ENCODE measurements at regions not wholly inside any gene's neighbourhood (a gene's known extent, or its start where the extent isn't known, plus 50 kb on each side); places are given as distances from the start of the nearest gene placed in this dataset.

DNA sequence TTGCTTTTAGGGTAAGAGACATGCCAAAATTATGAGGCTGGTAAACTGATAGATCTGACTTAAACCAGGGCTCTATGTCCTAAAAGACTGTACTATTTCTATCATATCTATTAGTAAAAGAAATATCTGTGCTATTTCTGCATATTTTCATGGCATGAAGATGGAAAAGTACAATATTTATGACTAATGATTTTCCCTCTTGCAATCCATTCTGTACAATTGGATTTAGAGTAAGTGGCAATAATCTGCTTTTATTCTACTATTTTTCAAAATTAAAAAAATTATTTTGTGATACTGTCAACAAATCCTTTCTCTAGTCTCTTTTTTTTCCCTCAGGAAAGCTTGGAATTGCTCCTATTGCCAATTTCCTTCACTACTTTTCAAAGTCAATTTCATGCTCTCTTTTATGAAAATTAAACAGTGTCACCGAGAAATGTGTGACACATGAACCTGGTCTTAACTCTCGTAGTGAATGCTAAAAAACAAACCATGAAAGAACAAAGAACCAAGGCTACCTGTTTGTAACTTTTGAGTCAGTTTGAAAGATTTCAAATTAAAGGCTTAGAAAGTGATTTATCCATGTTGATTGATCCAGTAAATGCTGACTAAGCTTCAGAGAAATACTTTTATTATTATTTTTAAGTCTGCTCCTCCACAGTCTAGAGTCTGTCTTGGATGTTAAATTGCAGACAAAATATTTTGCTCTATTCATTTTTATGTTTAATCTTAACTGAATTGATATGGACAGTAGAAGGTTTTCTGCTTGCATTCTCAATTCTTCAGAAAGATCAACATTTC, 262.7 kb upstream of the CHRM2 start:
- DNase-seq (ENCODE audit: extremely low read depth, low read depth) = no peak
- H3K4me3 ChIP-seq (replicated peaks; ENCODE audit: low read depth, low read length) = no peak overlapping the region
- TF ChIP-seq CTCF (IDR thresholded peaks at IDR 0.05; ENCODE audit: low read depth, low read length, missing control alignments) = no peak

DNA sequence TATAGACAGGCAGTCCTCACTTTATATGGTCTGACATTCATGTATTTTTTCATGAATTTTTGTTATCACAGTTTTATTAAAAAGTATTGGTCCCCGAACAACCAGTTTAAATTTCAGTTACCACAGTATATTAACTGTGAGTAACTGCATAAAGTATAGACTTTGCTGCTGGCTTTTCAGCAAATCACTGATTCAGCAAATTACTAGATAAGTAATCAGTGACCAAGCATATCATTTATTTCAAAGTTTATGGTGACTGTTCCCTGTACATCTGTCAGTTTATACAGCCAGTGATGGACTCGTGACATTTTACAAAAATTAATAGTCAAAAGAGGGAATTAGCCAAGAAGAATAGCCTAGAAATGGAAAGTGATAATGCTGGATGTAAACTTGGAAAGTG, 266.7 kb upstream of the CHRM2 start:
- TF ChIP-seq CTCF (IDR thresholded peaks at IDR 0.05; ENCODE audit: low read depth, low read length, missing control alignments) = no peak
- no peak for DNase-seq (ENCODE audit: extremely low read depth, low read depth)
- no peak overlapping the region for H3K4me3 ChIP-seq (replicated peaks; ENCODE audit: low read depth, low read length)

DNA sequence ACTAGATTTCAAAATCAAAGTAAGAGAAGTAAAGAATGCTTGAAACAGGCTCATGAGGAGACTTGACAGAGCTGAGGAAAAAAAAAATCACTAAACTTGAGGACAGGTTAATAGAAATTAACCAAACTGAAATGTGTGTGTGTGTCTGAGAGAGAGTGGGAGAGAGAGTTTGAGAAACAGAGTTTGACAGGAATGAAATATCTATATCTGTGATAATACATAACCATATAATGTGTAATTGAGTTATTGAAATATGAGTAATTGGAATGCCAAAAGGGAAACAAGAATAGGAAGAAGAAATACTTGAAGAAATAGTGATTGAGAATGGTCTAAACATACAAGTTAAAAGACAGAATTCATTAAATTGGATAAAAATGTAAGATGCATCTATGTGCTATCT, 268.0 kb upstream of the CHRM2 start:
- no peak for DNase-seq (ENCODE audit: extremely low read depth, low read depth)
- H3K4me3 ChIP-seq (replicated peaks; ENCODE audit: low read depth, low read length) = no peak overlapping the region
- TF ChIP-seq CTCF (IDR thresholded peaks at IDR 0.05; ENCODE audit: low read depth, low read length, missing control alignments) = no peak

DNA sequence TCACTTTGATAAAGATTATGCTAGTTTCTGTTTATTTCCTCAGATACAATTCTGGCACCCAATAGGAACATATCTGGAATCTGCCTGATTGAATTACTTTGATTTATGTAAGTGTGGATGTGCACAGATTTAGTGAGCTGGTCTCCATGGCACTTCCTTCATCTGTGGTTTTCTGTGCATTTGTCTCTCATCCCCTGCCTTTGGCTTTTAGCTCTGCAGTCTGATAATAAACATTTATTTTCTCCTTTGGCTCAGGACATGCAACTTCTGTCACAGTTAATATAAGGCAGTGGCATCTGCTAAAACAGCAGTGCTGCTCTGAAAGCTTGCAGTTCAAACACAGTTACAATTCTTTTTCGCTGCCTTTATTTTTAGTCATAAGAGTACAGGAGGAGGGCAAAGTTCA, 273.7 kb upstream of the CHRM2 start:
- TF ChIP-seq CTCF (IDR thresholded peaks at IDR 0.05; ENCODE audit: low read depth, low read length, missing control alignments) = no peak

GRCh38 chr7:136588216-136588615, 280.2 kb upstream of the CHRM2 start:
- no peak for TF ChIP-seq CTCF (IDR thresholded peaks at IDR 0.05; ENCODE audit: low read depth, low read length, missing control alignments)
- H3K4me3 ChIP-seq (replicated peaks; ENCODE audit: low read depth, low read length) = no peak overlapping the region

More for the DNA sequence above, 273.7 kb upstream of the CHRM2 start:
- H3K4me3 ChIP-seq (replicated peaks; ENCODE audit: low read depth, low read length) = no peak overlapping the region
- no peak for DNase-seq (ENCODE audit: extremely low read depth, low read depth)

GRCh38 chr7:136585954-136586670, 282.3 kb upstream of the CHRM2 start:
- DNase-seq (ENCODE audit: extremely low read depth, low read depth) = no peak
- TF ChIP-seq CTCF (IDR thresholded peaks at IDR 0.05; ENCODE audit: low read depth, low read length, missing control alignments) = no peak
- no peak overlapping the region for H3K4me3 ChIP-seq (replicated peaks; ENCODE audit: low read depth, low read length)

More at GRCh38 chr7:136588216-136588615, 280.2 kb upstream of the CHRM2 start:
- no peak for DNase-seq (ENCODE audit: extremely low read depth, low read depth)

Measured in HFF-Myc (cell line).